ENCODE measurements at regions not wholly inside any gene's neighbourhood (a gene's known extent, or its start where the extent isn't known, plus 50 kb on each side); places are given as distances from the start of the nearest gene placed in this dataset.
"Not testable (repeated sequence)": the region's sequence is repeated elsewhere in the genome, so short reads cannot be mapped to it uniquely, and the experiment has no call there.

- no peak for DNase-seq (ENCODE audit: low read depth)
These were observed 53.4 kb downstream of the RGS2 start for GRCh38 chr1:192862271-192862670.

- DNase-seq (ENCODE audit: low read depth) = no peak
These were observed 57.5 kb downstream of the RGS2 start for GRCh38 chr1:192866241-192866868.

- DNase-seq (ENCODE audit: low read depth) = no peak
These were observed 58.3 kb downstream of the RGS2 start for GRCh38 chr1:192867180-192867579.

GRCh38 chr1:192869308-192869940 is 60.6 kb downstream of the RGS2 start:
- no peak for DNase-seq (ENCODE audit: low read depth)

- no peak for DNase-seq (ENCODE audit: low read depth)
These were observed 63.2 kb downstream of the RGS2 start for GRCh38 chr1:192872010-192872409.

- DNase-seq (ENCODE audit: low read depth) = no peak
These were observed 65.0 kb downstream of the RGS2 start for GRCh38 chr1:192873836-192874235.

GRCh38 chr1:192876633-192877032 is 67.8 kb downstream of the RGS2 start:
- no peak for DNase-seq (ENCODE audit: low read depth)

- DNase-seq (ENCODE audit: low read depth) = peak; percentile 13
These were observed 68.5 kb downstream of the RGS2 start for GRCh38 chr1:192877283-192877886.

- DNase-seq (ENCODE audit: low read depth) = peak; percentile 17
These were observed 69.4 kb downstream of the RGS2 start for GRCh38 chr1:192878249-192878648.

- no peak for DNase-seq (ENCODE audit: low read depth)
These were observed 70.6 kb downstream of the RGS2 start for GRCh38 chr1:192879406-192879805.

GRCh38 chr1:192880231-192880630 is 71.4 kb downstream of the RGS2 start:
- no peak for DNase-seq (ENCODE audit: low read depth)

GRCh38 chr1:192884241-192884640 is 75.4 kb downstream of the RGS2 start:
- DNase-seq (ENCODE audit: low read depth) = no peak

- not testable (repeated sequence) for DNase-seq (ENCODE audit: low read depth)
These were observed 76.5 kb downstream of the RGS2 start for GRCh38 chr1:192885387-192885786.

GRCh38 chr1:192887426-192887825 is 78.6 kb downstream of the RGS2 start:
- DNase-seq (ENCODE audit: low read depth) = no peak

GRCh38 chr1:192888574-192888973 is 79.7 kb downstream of the RGS2 start:
- no peak for DNase-seq (ENCODE audit: low read depth)

GRCh38 chr1:192889082-192889481 is 80.2 kb downstream of the RGS2 start:
- DNase-seq (ENCODE audit: low read depth) = no peak

- no peak for DNase-seq (ENCODE audit: low read depth)
These were observed 81.3 kb downstream of the RGS2 start for GRCh38 chr1:192890134-192890533.

- no peak for DNase-seq (ENCODE audit: low read depth)
These were observed 84.1 kb downstream of the RGS2 start for GRCh38 chr1:192892934-192893333.

- DNase-seq (ENCODE audit: low read depth) = not testable (repeated sequence)
These were observed 86.6 kb downstream of the RGS2 start for GRCh38 chr1:192895487-192895886.

GRCh38 chr1:192896376-192896775 is 87.5 kb downstream of the RGS2 start:
- DNase-seq (ENCODE audit: low read depth) = no peak

GRCh38 chr1:192901500-192901899 is 92.7 kb downstream of the RGS2 start:
- DNase-seq (ENCODE audit: low read depth) = no peak

- DNase-seq (ENCODE audit: low read depth) = no peak
These were observed 94.3 kb downstream of the RGS2 start for GRCh38 chr1:192903142-192903541.

- peak; percentile 85 for DNase-seq (ENCODE audit: low read depth)
These were observed 95.6 kb downstream of the RGS2 start for GRCh38 chr1:192904438-192904895.

All from non-pigmented ciliary epithelial cell (primary cell).